ENCODE measurements at regions not wholly inside any gene's neighbourhood (a gene's known extent, or its start where the extent isn't known, plus 50 kb on each side); places are given as distances from the start of the nearest gene placed in this dataset.

- H3K27ac ChIP-seq (ENCODE audit: insufficient read depth in 1 of 2, low read depth in 1 of 2, low read length in 2 of 2, poor library complexity in 1 of 2, severe bottlenecking in 2 of 2), result no peak overlapping the region
- ChIA-PET CTCF (no interaction called here), POLR2A (no interaction called here)
- peaks cover 0 to 8% (median 3%) of the 10 kb centered on the region in 4 experiments for H3K4me1 ChIP-seq (ENCODE audit: control extremely low read depth in 1 of 4, control insufficient read depth in 4 of 4, insufficient read depth in 4 of 4, low read length in 3 of 4)
- H3K27me3 ChIP-seq (replicated peaks in 2 of 5; ENCODE audit: control insufficient read depth in 4 of 5, insufficient read depth in 5 of 5, low read length in 4 of 5), result peaks cover 0 to 82% (median 27%) of the 10 kb centered on the region in 5 experiments
- no peak for DNase-seq
- H3K4me3 ChIP-seq (ENCODE audit: control insufficient read depth in 1 of 7, extremely low read depth in 1 of 7, insufficient read depth in 4 of 7, low read depth in 2 of 7, low read length in 6 of 7), result no peak overlapping the region
- no peaks in the 10 kb centered on the region for H3K36me3 ChIP-seq (ENCODE audit: control insufficient read depth in 4 of 4, insufficient read depth in 4 of 4, low read length in 3 of 4)
- peaks cover 0 to 3% (median 0%) of the 10 kb centered on the region in 5 experiments for H3K9me3 ChIP-seq (ENCODE audit: control extremely low read depth in 1 of 5, control insufficient read depth in 4 of 5, insufficient read depth in 2 of 5, low read depth in 1 of 5, low read length in 4 of 5)
- 93% methylated on average over 5 of the region's 8 CpGs for WGBS (ENCODE audit: insufficient coverage)
Observed at GRCh38 chr4:159434871-159435241, 332.0 kb downstream of the RAPGEF2 start.

- Histone ChIP-seq H3K36me3 (ENCODE audit: control insufficient read depth in 4 of 4, insufficient read depth in 4 of 4, low read length in 3 of 4) (no peaks in the 10 kb centered on the region), H3K4me1 (ENCODE audit: control extremely low read depth in 1 of 4, control insufficient read depth in 4 of 4, insufficient read depth in 4 of 4, low read length in 3 of 4) (peaks cover 0 to 6% (median 2%) of the 10 kb centered on the region in 4 experiments), H3K9me3 (ENCODE audit: control extremely low read depth in 1 of 5, control insufficient read depth in 4 of 5, insufficient read depth in 2 of 5, low read depth in 1 of 5, low read length in 4 of 5) (peaks cover 0 to 3% (median 0%) of the 10 kb centered on the region in 5 experiments), H3K27me3 (replicated peaks in 2 of 5; ENCODE audit: control insufficient read depth in 4 of 5, insufficient read depth in 5 of 5, low read length in 4 of 5) (peaks cover 0 to 84% (median 24%) of the 10 kb centered on the region in 5 experiments), H3K4me3 (ENCODE audit: control insufficient read depth in 1 of 7, extremely low read depth in 1 of 7, insufficient read depth in 4 of 7, low read depth in 2 of 7, low read length in 6 of 7) (no peak overlapping the region), H3K27ac (ENCODE audit: insufficient read depth in 1 of 2, low read depth in 1 of 2, low read length in 2 of 2, poor library complexity in 1 of 2, severe bottlenecking in 2 of 2) (no peak overlapping the region)
- POLR2A ChIA-PET, result no interaction called here
- DNase-seq, result peak; percentile 52 to 71 (median 67)
- CTCF ChIA-PET, result no interaction called here
- 0% methylated on average over 3 of the region's 3 CpGs for WGBS (ENCODE audit: insufficient coverage)
Observed at GRCh38 chr4:159435561-159436023, 332.7 kb downstream of the RAPGEF2 start.

- peaks cover 0 to 37% (median 11%) of the 10 kb centered on the region in 5 experiments for H3K27me3 ChIP-seq (replicated peaks in 2 of 5; ENCODE audit: control insufficient read depth in 4 of 5, insufficient read depth in 5 of 5, low read length in 4 of 5)
- ChIA-PET POLR2A (no interaction called here), CTCF (interaction anchor here (1.2 to 1.6 kb wide), 3 partner anchors 95 to 585 kb away, joined by 3 to 4 read pairs (median 3); no protein-coding TSS in a partner anchor)
- no peaks in the 10 kb centered on the region for H3K36me3 ChIP-seq (ENCODE audit: control insufficient read depth in 4 of 4, insufficient read depth in 4 of 4, low read length in 3 of 4)
- no peaks in the 10 kb centered on the region for H3K9me3 ChIP-seq (ENCODE audit: control extremely low read depth in 1 of 5, control insufficient read depth in 4 of 5, insufficient read depth in 2 of 5, low read depth in 1 of 5, low read length in 4 of 5)
- no peaks in the 10 kb centered on the region for H3K4me1 ChIP-seq (ENCODE audit: control extremely low read depth in 1 of 4, control insufficient read depth in 4 of 4, insufficient read depth in 4 of 4, low read length in 3 of 4)
- no peak for DNase-seq
- no peak overlapping the region for H3K4me3 ChIP-seq (ENCODE audit: control insufficient read depth in 1 of 7, extremely low read depth in 1 of 7, insufficient read depth in 4 of 7, low read depth in 2 of 7, low read length in 6 of 7)
- H3K27ac ChIP-seq (ENCODE audit: insufficient read depth in 1 of 2, low read depth in 1 of 2, low read length in 2 of 2, poor library complexity in 1 of 2, severe bottlenecking in 2 of 2), result no peak overlapping the region
- WGBS (ENCODE audit: insufficient coverage), result 100% methylated on average over 1 of the region's 3 CpGs
Observed at GRCh38 chr4:159443975-159444374, 341.1 kb downstream of the RAPGEF2 start.

- peaks cover 0 to 31% (median 11%) of the 10 kb centered on the region in 5 experiments for H3K27me3 ChIP-seq (replicated peaks in 2 of 5; ENCODE audit: control insufficient read depth in 4 of 5, insufficient read depth in 5 of 5, low read length in 4 of 5)
- H3K9me3 ChIP-seq (ENCODE audit: control extremely low read depth in 1 of 5, control insufficient read depth in 4 of 5, insufficient read depth in 2 of 5, low read depth in 1 of 5, low read length in 4 of 5), result no peaks in the 10 kb centered on the region
- DNase-seq, result peak; percentile 29 to 48 (median 48)
- ChIA-PET POLR2A (no interaction called here), CTCF (interaction anchor here (1.1 to 1.2 kb wide), 3 partner anchors 24 to 242 kb away, joined by 3 to 4 read pairs (median 3); no protein-coding TSS in a partner anchor)
- no peak overlapping the region for H3K4me3 ChIP-seq (ENCODE audit: control insufficient read depth in 1 of 7, extremely low read depth in 1 of 7, insufficient read depth in 4 of 7, low read depth in 2 of 7, low read length in 6 of 7)
- 47% methylated on average over 1 of the region's 1 CpG for WGBS (ENCODE audit: insufficient coverage)
- H3K36me3 ChIP-seq (ENCODE audit: control insufficient read depth in 4 of 4, insufficient read depth in 4 of 4, low read length in 3 of 4), result no peaks in the 10 kb centered on the region
- H3K4me1 ChIP-seq (ENCODE audit: control extremely low read depth in 1 of 4, control insufficient read depth in 4 of 4, insufficient read depth in 4 of 4, low read length in 3 of 4), result no peaks in the 10 kb centered on the region
- no peak overlapping the region for H3K27ac ChIP-seq (ENCODE audit: insufficient read depth in 1 of 2, low read depth in 1 of 2, low read length in 2 of 2, poor library complexity in 1 of 2, severe bottlenecking in 2 of 2)
Observed at GRCh38 chr4:159444678-159445077, 341.8 kb downstream of the RAPGEF2 start.

- H3K9me3 ChIP-seq (ENCODE audit: control extremely low read depth in 1 of 5, control insufficient read depth in 4 of 5, insufficient read depth in 2 of 5, low read depth in 1 of 5, low read length in 4 of 5), result no peaks in the 10 kb centered on the region
- no peak overlapping the region for H3K4me3 ChIP-seq (ENCODE audit: control insufficient read depth in 1 of 7, extremely low read depth in 1 of 7, insufficient read depth in 4 of 7, low read depth in 2 of 7, low read length in 6 of 7)
- H3K27ac ChIP-seq (ENCODE audit: insufficient read depth in 1 of 2, low read depth in 1 of 2, low read length in 2 of 2, poor library complexity in 1 of 2, severe bottlenecking in 2 of 2), result no peak overlapping the region
- DNase-seq, result no peak
- ChIA-PET CTCF (interaction anchor here (0.7 to 1.2 kb wide), 3 partner anchors 25 to 1251 kb away, joined by 3 to 4 read pairs (median 3); no protein-coding TSS in a partner anchor), POLR2A (interaction anchor here (0.6 kb wide), 1 partner anchor 233 kb away, joined by 5 read pairs; no protein-coding TSS in a partner anchor)
- peaks cover 0 to 22% (median 7%) of the 10 kb centered on the region in 5 experiments for H3K27me3 ChIP-seq (replicated peaks in 2 of 5; ENCODE audit: control insufficient read depth in 4 of 5, insufficient read depth in 5 of 5, low read length in 4 of 5)
- WGBS (ENCODE audit: insufficient coverage), result no CpG with 5 or more reads among the region's 2 CpGs
- no peaks in the 10 kb centered on the region for H3K36me3 ChIP-seq (ENCODE audit: control insufficient read depth in 4 of 4, insufficient read depth in 4 of 4, low read length in 3 of 4)
- H3K4me1 ChIP-seq (ENCODE audit: control extremely low read depth in 1 of 4, control insufficient read depth in 4 of 4, insufficient read depth in 4 of 4, low read length in 3 of 4), result no peaks in the 10 kb centered on the region
Observed at GRCh38 chr4:159445692-159446091, 342.8 kb downstream of the RAPGEF2 start.

GRCh38 chr4:159446266-159446976 is 343.5 kb downstream of the RAPGEF2 start:
- DNase-seq, result peak; percentile 68 to 82 (median 80)
- Histone ChIP-seq H3K36me3 (ENCODE audit: control insufficient read depth in 4 of 4, insufficient read depth in 4 of 4, low read length in 3 of 4) (no peaks in the 10 kb centered on the region), H3K4me1 (ENCODE audit: control extremely low read depth in 1 of 4, control insufficient read depth in 4 of 4, insufficient read depth in 4 of 4, low read length in 3 of 4) (no peaks in the 10 kb centered on the region), H3K4me3 (ENCODE audit: control insufficient read depth in 1 of 7, extremely low read depth in 1 of 7, insufficient read depth in 4 of 7, low read depth in 2 of 7, low read length in 6 of 7) (no peak overlapping the region), H3K27me3 (replicated peaks in 2 of 5; ENCODE audit: control insufficient read depth in 4 of 5, insufficient read depth in 5 of 5, low read length in 4 of 5) (peaks cover 0 to 15% (median 3%) of the 10 kb centered on the region in 5 experiments), H3K27ac (ENCODE audit: insufficient read depth in 1 of 2, low read depth in 1 of 2, low read length in 2 of 2, poor library complexity in 1 of 2, severe bottlenecking in 2 of 2) (no peak overlapping the region), H3K9me3 (ENCODE audit: control extremely low read depth in 1 of 5, control insufficient read depth in 4 of 5, insufficient read depth in 2 of 5, low read depth in 1 of 5, low read length in 4 of 5) (no peaks in the 10 kb centered on the region)
- POLR2A ChIA-PET, result interaction anchor here (0.6 kb wide), 1 partner anchor 234 kb away, joined by 5 read pairs; no protein-coding TSS in a partner anchor
- CTCF ChIA-PET, result no interaction called here
- WGBS (ENCODE audit: insufficient coverage), result 100% methylated on average over 2 of the region's 6 CpGs

GRCh38 chr4:159447296-159447695 is 344.4 kb downstream of the RAPGEF2 start:
- peaks cover 0 to 10% (median 3%) of the 10 kb centered on the region in 5 experiments for H3K27me3 ChIP-seq (replicated peaks in 2 of 5; ENCODE audit: control insufficient read depth in 4 of 5, insufficient read depth in 5 of 5, low read length in 4 of 5)
- DNase-seq, result no peak
- ChIA-PET CTCF (no interaction called here), POLR2A (no interaction called here)
- no peak overlapping the region for H3K27ac ChIP-seq (ENCODE audit: insufficient read depth in 1 of 2, low read depth in 1 of 2, low read length in 2 of 2, poor library complexity in 1 of 2, severe bottlenecking in 2 of 2)
- WGBS (ENCODE audit: insufficient coverage), result 100% methylated on average over 1 of the region's 4 CpGs
- H3K4me1 ChIP-seq (ENCODE audit: control extremely low read depth in 1 of 4, control insufficient read depth in 4 of 4, insufficient read depth in 4 of 4, low read length in 3 of 4), result no peaks in the 10 kb centered on the region
- no peaks in the 10 kb centered on the region for H3K36me3 ChIP-seq (ENCODE audit: control insufficient read depth in 4 of 4, insufficient read depth in 4 of 4, low read length in 3 of 4)
- no peaks in the 10 kb centered on the region for H3K9me3 ChIP-seq (ENCODE audit: control extremely low read depth in 1 of 5, control insufficient read depth in 4 of 5, insufficient read depth in 2 of 5, low read depth in 1 of 5, low read length in 4 of 5)
- H3K4me3 ChIP-seq (ENCODE audit: control insufficient read depth in 1 of 7, extremely low read depth in 1 of 7, insufficient read depth in 4 of 7, low read depth in 2 of 7, low read length in 6 of 7), result no peak overlapping the region
